ENCODE measurements at regions not wholly inside any gene's neighbourhood (a gene's known extent, or its start where the extent isn't known, plus 50 kb on each side); places are given as distances from the start of the nearest gene placed in this dataset.

- TF ChIP-seq CTCF (IDR thresholded peaks at IDR 0.05; ENCODE audit: low read length) (no peak), EZH2 (IDR thresholded peaks at IDR 0.05; ENCODE audit: borderline replicate concordance, low read length) (no peak)
These were observed 534.6 kb upstream of the NRP1 start for GRCh38 chr10:33869028-33869427.

All from OCI-LY1 (cell line).